C4-2B (cell line): ENCODE measurements at regions not wholly inside any gene's neighbourhood (a gene's known extent, or its start where the extent isn't known, plus 50 kb on each side); places are given as distances from the start of the nearest gene placed in this dataset.

Experiments
- ZFX ChIP-seq: fragments of 450-650 bp; IDR thresholded peaks from 2 replicates; pipeline ENCODE4 v1.6.1; 2017
- TF ChIP-seq, protein P1 (sequence below): fragments of 450-650 bp; conservative IDR thresholded peaks from 2 replicates; pipeline ENCODE4 v1.5.1; 2017; ENCODE audit warnings: mild to moderate bottlenecking

GRCh38 chr13:72489751-72490150 lies 237.7 kb downstream of the MZT1 start:
- TF ChIP-seq, protein P1, sequence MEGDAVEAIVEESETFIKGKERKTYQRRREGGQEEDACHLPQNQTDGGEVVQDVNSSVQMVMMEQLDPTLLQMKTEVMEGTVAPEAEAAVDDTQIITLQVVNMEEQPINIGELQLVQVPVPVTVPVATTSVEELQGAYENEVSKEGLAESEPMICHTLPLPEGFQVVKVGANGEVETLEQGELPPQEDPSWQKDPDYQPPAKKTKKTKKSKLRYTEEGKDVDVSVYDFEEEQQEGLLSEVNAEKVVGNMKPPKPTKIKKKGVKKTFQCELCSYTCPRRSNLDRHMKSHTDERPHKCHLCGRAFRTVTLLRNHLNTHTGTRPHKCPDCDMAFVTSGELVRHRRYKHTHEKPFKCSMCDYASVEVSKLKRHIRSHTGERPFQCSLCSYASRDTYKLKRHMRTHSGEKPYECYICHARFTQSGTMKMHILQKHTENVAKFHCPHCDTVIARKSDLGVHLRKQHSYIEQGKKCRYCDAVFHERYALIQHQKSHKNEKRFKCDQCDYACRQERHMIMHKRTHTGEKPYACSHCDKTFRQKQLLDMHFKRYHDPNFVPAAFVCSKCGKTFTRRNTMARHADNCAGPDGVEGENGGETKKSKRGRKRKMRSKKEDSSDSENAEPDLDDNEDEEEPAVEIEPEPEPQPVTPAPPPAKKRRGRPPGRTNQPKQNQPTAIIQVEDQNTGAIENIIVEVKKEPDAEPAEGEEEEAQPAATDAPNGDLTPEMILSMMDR: no peak
- TF ChIP-seq ZFX: no peak
